ENCODE measurements at regions not wholly inside any gene's neighbourhood (a gene's known extent, or its start where the extent isn't known, plus 50 kb on each side); places are given as distances from the start of the nearest gene placed in this dataset.

GRCh38 chr2:239619369-239619768, 218.5 kb upstream of the HDAC4 start:
- no peak for DNase-seq (ENCODE audit: low read depth)

- DNase-seq (ENCODE audit: low read depth): no peak
Observed at GRCh38 chr2:239616729-239617128, 215.9 kb upstream of the HDAC4 start.

- no peak for DNase-seq (ENCODE audit: low read depth)
Observed at GRCh38 chr2:239612133-239612532, 211.3 kb upstream of the HDAC4 start.

GRCh38 chr2:239611222-239611795, 210.5 kb upstream of the HDAC4 start:
- no peak for DNase-seq (ENCODE audit: low read depth)

GRCh38 chr2:239610457-239611221, 209.8 kb upstream of the HDAC4 start:
- no peak for DNase-seq (ENCODE audit: low read depth)

- no peak for DNase-seq (ENCODE audit: low read depth)
Observed at GRCh38 chr2:239609607-239610310, 208.9 kb upstream of the HDAC4 start.

GRCh38 chr2:239609162-239609561, 208.3 kb upstream of the HDAC4 start:
- no peak for DNase-seq (ENCODE audit: low read depth)

GRCh38 chr2:239608723-239609122, 207.9 kb upstream of the HDAC4 start:
- DNase-seq (ENCODE audit: low read depth): no peak

- no peak for DNase-seq (ENCODE audit: low read depth)
Observed at GRCh38 chr2:239608260-239608659, 207.4 kb upstream of the HDAC4 start.

- no peak for DNase-seq (ENCODE audit: low read depth)
Observed at GRCh38 chr2:239607517-239608191, 206.8 kb upstream of the HDAC4 start.

- DNase-seq (ENCODE audit: low read depth): no peak
Observed at GRCh38 chr2:239606741-239607516, 206.1 kb upstream of the HDAC4 start.

GRCh38 chr2:239605976-239606375, 205.2 kb upstream of the HDAC4 start:
- DNase-seq (ENCODE audit: low read depth): no peak

- DNase-seq (ENCODE audit: low read depth): no peak
Observed at GRCh38 chr2:239605409-239605808, 204.6 kb upstream of the HDAC4 start.

- DNase-seq (ENCODE audit: low read depth): no peak
Observed at GRCh38 chr2:239604861-239605260, 204.0 kb upstream of the HDAC4 start.

- DNase-seq (ENCODE audit: low read depth): no peak
Observed at GRCh38 chr2:239603411-239604356, 202.9 kb upstream of the HDAC4 start.

GRCh38 chr2:239602290-239603282, 201.8 kb upstream of the HDAC4 start:
- DNase-seq (ENCODE audit: low read depth): no peak

GRCh38 chr2:239601880-239602279, 201.1 kb upstream of the HDAC4 start:
- DNase-seq (ENCODE audit: low read depth): no peak

- DNase-seq (ENCODE audit: low read depth): no peak
Observed at GRCh38 chr2:239601201-239601851, 200.5 kb upstream of the HDAC4 start.

GRCh38 chr2:239600650-239601049, 199.8 kb upstream of the HDAC4 start:
- DNase-seq (ENCODE audit: low read depth): no peak

Data from activated T-cell treated with anti-CD3 and anti-CD28 coated beads for 48 hours (primary cell).